ENCODE measurements at regions not wholly inside any gene's neighbourhood (a gene's known extent, or its start where the extent isn't known, plus 50 kb on each side); places are given as distances from the start of the nearest gene placed in this dataset.

GRCh38 chr3:16089521-16089920 lies 85.0 kb upstream of the GALNT15 start:
- no peak for DNase-seq (ENCODE audit: low read depth)
- no peak overlapping the region for H3K4me3 ChIP-seq (ENCODE audit: low read depth, low read length)
- TF ChIP-seq CTCF (IDR thresholded peaks at IDR 0.05; ENCODE audit: control insufficient read depth, extremely low read depth, insufficient read depth), result no peak

GRCh38 chr3:16090024-16090423 lies 84.5 kb upstream of the GALNT15 start:
- H3K4me3 ChIP-seq (ENCODE audit: low read depth, low read length), result no peak overlapping the region
- no peak for TF ChIP-seq CTCF (IDR thresholded peaks at IDR 0.05; ENCODE audit: control insufficient read depth, extremely low read depth, insufficient read depth)
- no peak for DNase-seq (ENCODE audit: low read depth)

DNA sequence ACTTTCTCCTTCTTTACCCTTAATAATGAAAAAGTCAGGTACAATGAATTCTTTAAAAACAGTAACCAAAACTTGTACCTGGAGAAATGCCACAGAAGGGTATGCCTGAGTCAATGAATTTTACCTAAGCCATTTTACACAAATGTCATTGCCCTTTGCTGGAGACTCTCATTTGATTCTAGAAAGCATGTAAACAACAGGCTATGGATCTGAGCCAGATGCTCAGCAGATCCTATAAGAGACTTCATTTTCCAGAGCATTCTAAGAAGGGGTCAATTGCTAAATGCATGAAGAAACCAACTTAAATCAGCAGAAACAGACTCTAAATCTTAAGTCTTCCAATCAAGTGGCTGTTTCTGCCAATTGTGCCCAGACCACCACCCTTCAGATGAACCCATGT lies 83.8 kb upstream of the GALNT15 start:
- no peak for DNase-seq (ENCODE audit: low read depth)
- H3K4me3 ChIP-seq (ENCODE audit: low read depth, low read length), result no peak overlapping the region
- TF ChIP-seq CTCF (IDR thresholded peaks at IDR 0.05; ENCODE audit: control insufficient read depth, extremely low read depth, insufficient read depth), result no peak

- H3K4me3 ChIP-seq (ENCODE audit: low read depth, low read length), result no peak overlapping the region
- no peak for TF ChIP-seq CTCF (IDR thresholded peaks at IDR 0.05; ENCODE audit: control insufficient read depth, extremely low read depth, insufficient read depth)
- DNase-seq (ENCODE audit: low read depth), result no peak
Measured at GRCh38 chr3:16092923-16093322, 81.6 kb upstream of the GALNT15 start.

DNA sequence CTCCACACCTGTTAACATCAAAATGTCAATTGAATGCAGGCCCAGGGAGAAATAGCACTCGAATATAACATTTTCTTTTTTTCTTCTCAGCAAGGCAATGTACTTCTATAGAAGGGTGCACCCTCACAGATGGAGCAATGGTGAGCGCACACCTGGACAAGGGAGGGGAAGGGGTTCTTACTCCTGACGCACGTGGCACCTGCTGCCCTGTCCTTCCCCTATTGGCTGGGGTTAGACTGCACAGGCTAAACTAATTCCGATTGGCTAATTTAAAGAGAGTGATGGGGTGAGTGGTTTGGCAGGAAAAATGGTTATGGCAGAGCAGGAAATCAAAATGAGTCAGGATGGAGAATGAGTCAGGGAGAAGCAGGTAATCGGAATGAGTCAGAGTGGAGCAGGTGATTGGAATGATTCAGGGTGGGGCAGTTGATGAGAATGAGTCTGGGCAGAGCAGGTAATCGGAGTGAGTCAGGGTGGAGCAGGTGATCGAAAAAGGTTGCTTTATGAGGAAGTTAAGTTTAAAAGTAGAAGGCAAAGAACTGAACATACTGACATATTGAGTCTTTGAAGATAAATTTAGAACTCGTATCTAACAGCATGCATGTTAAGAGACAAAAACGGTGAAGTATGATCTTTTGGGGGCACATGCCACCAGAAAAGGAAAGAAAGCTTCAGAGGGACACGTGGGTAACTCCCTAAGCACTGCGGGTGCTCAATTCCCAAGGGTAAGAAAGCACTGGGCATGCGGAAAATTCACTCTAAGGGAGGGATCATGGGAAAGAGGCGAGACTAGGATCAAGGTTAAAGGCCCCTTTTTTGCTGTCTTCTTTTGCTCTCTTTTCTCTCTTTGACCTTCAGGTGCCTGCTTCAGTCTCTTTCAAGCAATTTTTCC lies 72.9 kb upstream of the GALNT15 start:
- H3K4me3 ChIP-seq (ENCODE audit: low read depth, low read length), result no peak overlapping the region
- no peak for DNase-seq (ENCODE audit: low read depth)

DNA sequence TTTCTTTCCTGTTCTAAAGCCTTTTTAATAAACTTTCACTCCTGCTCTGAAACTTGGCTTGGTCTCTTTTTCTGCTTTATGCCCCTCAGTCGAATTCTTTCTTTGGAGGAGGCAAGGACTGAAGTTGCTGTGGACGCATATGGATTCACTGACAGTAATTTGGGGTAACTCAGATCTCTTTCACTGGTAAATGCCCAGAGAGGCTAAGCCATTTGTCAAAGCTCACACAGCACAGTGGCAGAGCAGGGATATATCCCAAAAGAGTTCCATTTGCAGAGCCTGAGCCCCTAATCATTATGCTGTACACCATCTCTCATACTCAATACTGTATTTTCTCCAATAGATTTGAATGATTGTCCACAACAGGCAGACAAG lies 72.3 kb upstream of the GALNT15 start:
- no peak for TF ChIP-seq CTCF (IDR thresholded peaks at IDR 0.05; ENCODE audit: control insufficient read depth, extremely low read depth, insufficient read depth)
- no peak overlapping the region for H3K4me3 ChIP-seq (ENCODE audit: low read depth, low read length)
- no peak for DNase-seq (ENCODE audit: low read depth)

More for the DNA sequence above, 72.9 kb upstream of the GALNT15 start:
- no peak for TF ChIP-seq CTCF (IDR thresholded peaks at IDR 0.05; ENCODE audit: control insufficient read depth, extremely low read depth, insufficient read depth)

- no peak for TF ChIP-seq CTCF (IDR thresholded peaks at IDR 0.05; ENCODE audit: control insufficient read depth, extremely low read depth, insufficient read depth)
- no peak for DNase-seq (ENCODE audit: low read depth)
- H3K4me3 ChIP-seq (ENCODE audit: low read depth, low read length), result no peak overlapping the region
Measured at GRCh38 chr3:16102905-16103364, 71.5 kb upstream of the GALNT15 start.

All from LNCaP clone FGC (cell line).